Activated CD4-positive, alpha-beta T cell treated with anti-CD3 and anti-CD28 coated beads, Interleukin-2, amount 10 ng/mL, durations not matched to agents 7 days and 5 days (primary cell): ENCODE measurements at regions not wholly inside any gene's neighbourhood (a gene's known extent, or its start where the extent isn't known, plus 50 kb on each side); places are given as distances from the start of the nearest gene placed in this dataset.
"Not testable (repeated sequence)": the region's sequence is repeated elsewhere in the genome, so short reads cannot be mapped to it uniquely, and the experiment has no call there.

Source experiments
- CTCF ChIA-PET: fragments of 350-600 bp; sonication (Branson Sonifier 250); formaldehyde crosslinking; loops from one replicate; lab custom pipeline; 2021; ENCODE audit warnings: antibody characterized with exemption; lab: Charles Lee
- POLR2A ChIA-PET: fragments of 350-600 bp; sonication (Branson Sonifier 250); formaldehyde crosslinking; loops from one replicate; lab custom pipeline; 2021; ENCODE audit warnings: antibody characterized with exemption; lab: Charles Lee
- DNase-seq: peaks from one replicate; pipeline ENCODE4 v3.0.0-alpha.2; 2020
- H3K27ac Mint-ChIP-seq: one replicate; pipeline ENCODE4 v1.8.0; 2021; ENCODE audit warnings: mild to moderate bottlenecking, moderate library complexity, mixed read lengths
- H3K27me3 Mint-ChIP-seq: one replicate; pipeline ENCODE4 v1.8.0; 2021; ENCODE audit warnings: mixed read lengths
- H3K36me3 Mint-ChIP-seq: one replicate; pipeline ENCODE4 v1.8.0; 2021; ENCODE audit warnings: low read depth, mixed read lengths
- H3K4me1 Mint-ChIP-seq: one replicate; pipeline ENCODE4 v1.8.0; 2021; ENCODE audit warnings: mixed read lengths
- H3K4me3 Mint-ChIP-seq: one replicate; pipeline ENCODE4 v1.8.0; 2021; ENCODE audit warnings: mild to moderate bottlenecking, moderate library complexity, mixed read lengths
- H3K9me3 Mint-ChIP-seq: one replicate; pipeline ENCODE4 v1.8.0; 2021; ENCODE audit warnings: mixed read lengths

DNA sequence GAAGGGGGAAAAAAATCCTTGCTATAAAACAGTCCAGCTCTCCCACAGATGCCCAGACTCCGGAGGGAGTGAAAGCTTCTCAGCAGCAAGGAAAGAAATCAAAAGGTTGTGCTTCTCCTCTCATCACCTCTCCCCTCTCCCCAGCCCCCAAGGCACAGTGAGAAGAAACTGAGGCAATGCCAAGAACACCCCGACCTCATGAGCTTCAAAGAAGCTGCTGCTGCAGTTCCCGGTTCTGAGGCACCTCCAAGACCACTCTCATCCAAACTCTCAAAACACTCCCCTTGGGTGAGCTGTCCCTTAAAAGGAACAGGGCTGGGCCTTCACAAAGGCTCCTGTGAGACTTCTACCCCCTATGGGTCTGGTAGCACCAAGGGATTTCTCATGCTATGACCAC lies 62.0 kb upstream of the KLF7 start:
- CTCF ChIA-PET: interaction anchor here (1.2 to 2.9 kb wide), 2 partner anchors 9 to 38 kb away, joined by 3 to 13 read pairs; no protein-coding TSS in a partner anchor
- Mint-ChIP-seq H3K9me3 (peaks cover 2% of the 10 kb centered on the region), H3K27ac (peak overlapping the region; percentile 60), H3K4me1 (peaks cover 47% of the 10 kb centered on the region), H3K4me3 (no peak overlapping the region), H3K27me3 (no peaks in the 10 kb centered on the region), H3K36me3 (no peaks in the 10 kb centered on the region)
- DNase-seq: no peak
- POLR2A ChIA-PET: no interaction called here

DNA sequence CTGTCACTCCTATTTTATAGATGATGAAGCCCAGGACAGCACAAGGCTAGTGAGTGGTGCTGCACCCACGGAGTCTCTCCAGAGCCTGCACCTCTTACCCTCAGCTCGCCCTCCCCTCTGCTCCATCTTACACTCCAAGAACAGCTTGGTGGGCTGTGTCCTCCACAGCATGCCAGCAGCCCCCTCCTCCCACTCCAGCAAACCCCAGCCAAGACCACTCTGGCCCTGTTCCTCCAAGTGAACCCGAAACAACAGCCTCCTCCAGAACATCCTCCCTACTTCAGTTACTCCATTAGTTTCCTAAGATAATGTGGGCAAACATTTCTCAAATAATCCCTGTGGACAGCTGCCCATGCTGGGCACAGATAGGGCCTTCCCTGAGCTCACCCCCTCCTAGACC lies 62.7 kb upstream of the KLF7 start:
- no peaks in the 10 kb centered on the region for H3K36me3 Mint-ChIP-seq
- POLR2A ChIA-PET: no interaction called here
- H3K27ac Mint-ChIP-seq: no peak overlapping the region
- H3K4me1 Mint-ChIP-seq: peaks cover 43% of the 10 kb centered on the region
- no peaks in the 10 kb centered on the region for H3K27me3 Mint-ChIP-seq
- H3K4me3 Mint-ChIP-seq: no peak overlapping the region
- no peak for DNase-seq
- CTCF ChIA-PET: no interaction called here
- peaks cover 2% of the 10 kb centered on the region for H3K9me3 Mint-ChIP-seq

DNA sequence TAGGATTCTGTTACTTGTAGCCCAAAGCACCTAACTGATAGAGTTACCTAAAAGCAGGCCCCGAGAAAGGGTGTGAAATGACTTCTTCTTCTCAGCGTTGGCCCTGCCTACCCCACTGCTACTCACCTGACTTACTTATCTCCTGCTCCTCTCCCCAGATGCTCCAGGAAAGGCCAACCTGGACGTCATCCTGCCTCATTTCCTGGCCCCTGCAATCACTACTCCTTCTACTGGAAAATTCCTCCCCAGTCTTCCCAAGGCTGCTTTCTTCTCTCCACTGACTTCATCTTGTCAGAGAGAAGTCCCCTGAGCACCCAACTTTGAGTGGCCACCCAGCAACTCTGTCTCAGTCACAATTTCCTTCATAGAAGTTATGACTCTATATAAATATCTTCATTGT lies 63.4 kb upstream of the KLF7 start:
- Mint-ChIP-seq H3K27ac (peak overlapping the region; percentile 39), H3K36me3 (no peaks in the 10 kb centered on the region), H3K9me3 (peaks cover 2% of the 10 kb centered on the region), H3K27me3 (no peaks in the 10 kb centered on the region), H3K4me1 (peaks cover 41% of the 10 kb centered on the region), H3K4me3 (no peak overlapping the region)
- CTCF ChIA-PET: no interaction called here
- no peak for DNase-seq
- POLR2A ChIA-PET: no interaction called here

DNA sequence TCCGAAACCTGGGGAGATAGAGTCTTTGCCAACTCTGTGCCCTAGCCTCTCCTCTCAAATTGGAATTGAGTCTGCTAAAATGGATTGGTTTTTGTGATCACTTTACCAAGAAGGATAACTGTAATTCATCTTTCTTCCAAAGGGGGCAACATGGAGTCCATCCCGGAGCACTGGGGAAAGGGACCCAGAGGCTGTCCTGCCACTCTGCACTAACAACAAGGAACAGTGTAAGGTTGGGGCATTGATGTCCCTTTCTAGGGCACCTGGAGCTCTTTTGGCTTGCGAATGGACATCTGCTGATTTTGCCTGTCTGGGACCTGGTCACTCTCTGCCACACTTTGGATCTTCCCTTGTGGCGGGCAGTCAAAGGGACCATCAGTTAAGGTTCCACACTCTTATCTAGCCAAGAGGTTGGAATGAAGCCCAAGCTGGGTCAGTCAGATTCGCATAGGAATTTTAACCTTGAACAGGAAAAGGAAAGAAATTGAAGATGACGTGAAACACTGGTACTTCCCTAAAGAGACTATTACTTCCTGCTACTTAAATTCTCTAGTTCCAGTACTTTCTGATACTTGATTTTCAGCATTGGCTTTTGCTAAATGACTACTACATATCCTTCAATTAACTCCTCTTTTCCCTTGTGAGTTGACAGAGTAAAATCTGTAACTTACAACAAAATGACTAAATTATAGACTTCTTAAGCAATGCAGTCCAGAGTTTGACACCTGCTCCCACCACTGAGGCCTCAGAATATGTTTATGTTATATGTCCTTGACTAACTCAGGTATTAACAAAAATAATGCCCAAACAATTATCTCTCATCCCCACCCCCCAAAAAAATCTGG lies 64.7 kb upstream of the KLF7 start:
- ChIA-PET CTCF (interaction anchor here (0.6 to 1.8 kb wide), 4 partner anchors 9 to 279 kb away, joined by 3 to 6 read pairs (median 3); no protein-coding TSS in a partner anchor), POLR2A (no interaction called here)
- H3K27ac Mint-ChIP-seq: no peak overlapping the region
- H3K9me3 Mint-ChIP-seq: peaks cover 2% of the 10 kb centered on the region
- peaks cover 29% of the 10 kb centered on the region for H3K4me1 Mint-ChIP-seq
- H3K36me3 Mint-ChIP-seq: no peaks in the 10 kb centered on the region
- DNase-seq: no peak
- H3K4me3 Mint-ChIP-seq: no peak overlapping the region
- no peaks in the 10 kb centered on the region for H3K27me3 Mint-ChIP-seq

DNA sequence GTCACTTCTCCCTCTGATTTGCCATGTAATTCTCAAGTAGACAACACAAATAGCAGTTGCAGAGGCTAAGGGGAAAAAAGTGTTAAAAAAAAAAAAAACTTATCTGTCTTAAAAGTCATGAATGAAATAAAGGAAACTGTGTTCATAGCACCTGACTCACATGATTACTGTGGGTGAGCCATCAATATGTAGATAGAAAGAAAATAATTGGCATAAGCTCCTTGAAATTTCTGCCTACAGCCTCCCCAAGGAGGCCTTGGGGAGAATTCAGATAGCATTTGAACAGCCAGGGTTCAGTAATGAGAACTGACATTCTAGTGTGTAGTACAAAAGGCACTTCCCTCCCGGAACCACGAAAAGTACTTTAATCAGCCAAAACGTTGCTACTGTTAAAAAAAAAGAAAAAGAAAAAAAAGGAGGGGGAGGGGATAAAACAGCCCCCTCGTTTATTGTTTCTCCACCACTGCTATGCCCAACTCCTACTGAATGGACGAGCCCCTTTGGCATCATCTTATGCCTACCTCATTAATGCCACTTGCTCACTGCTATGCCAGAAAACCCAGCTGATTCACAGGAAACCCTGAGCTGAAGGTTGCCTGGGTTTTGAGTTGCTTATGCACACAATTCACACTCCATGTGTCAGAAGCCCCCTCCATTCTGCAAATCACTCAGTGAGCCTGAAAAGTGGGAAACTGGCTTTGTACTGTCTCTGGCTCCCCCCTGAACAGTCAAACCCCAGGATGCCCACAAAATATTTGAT lies 65.5 kb upstream of the KLF7 start:
- Mint-ChIP-seq H3K4me1 (peaks cover 22% of the 10 kb centered on the region), H3K27me3 (no peaks in the 10 kb centered on the region), H3K4me3 (no peak overlapping the region), H3K36me3 (peaks cover 2% of the 10 kb centered on the region), H3K9me3 (peaks cover 2% of the 10 kb centered on the region), H3K27ac (no peak overlapping the region)
- ChIA-PET CTCF (interaction anchor here (0.5 to 1.8 kb wide), 9 partner anchors 10 to 280 kb away, joined by 3 to 6 read pairs (median 3); no protein-coding TSS in a partner anchor), POLR2A (no interaction called here)
- no peak for DNase-seq

DNA sequence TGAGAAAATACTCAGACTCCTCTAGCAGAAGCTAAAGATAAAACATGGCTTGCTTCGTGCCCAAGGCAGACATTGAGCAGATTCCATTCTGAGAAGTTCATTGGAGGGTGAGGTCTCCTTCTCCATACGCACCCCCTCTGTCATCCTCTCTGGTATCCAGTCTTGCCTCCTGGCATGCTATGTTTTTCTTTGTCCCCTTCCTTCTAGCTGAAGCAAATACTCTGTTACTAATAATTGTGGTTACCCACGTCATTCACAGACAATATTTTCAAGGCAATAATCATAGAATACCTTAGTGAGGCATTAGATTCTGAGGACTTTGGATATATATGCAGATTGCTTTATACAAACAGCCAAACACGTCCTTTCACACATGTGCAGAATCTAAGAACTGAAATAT lies 66.2 kb upstream of the KLF7 start:
- H3K4me3 Mint-ChIP-seq: no peak overlapping the region
- H3K27me3 Mint-ChIP-seq: no peaks in the 10 kb centered on the region
- CTCF ChIA-PET: interaction anchor here (0.5 to 1.8 kb wide), 5 partner anchors 13 to 73 kb away, joined by 3 to 6 read pairs (median 3); no protein-coding TSS in a partner anchor
- POLR2A ChIA-PET: no interaction called here
- H3K36me3 Mint-ChIP-seq: peaks cover 4% of the 10 kb centered on the region
- peaks cover 5% of the 10 kb centered on the region for H3K9me3 Mint-ChIP-seq
- peaks cover 15% of the 10 kb centered on the region for H3K4me1 Mint-ChIP-seq
- DNase-seq: no peak
- H3K27ac Mint-ChIP-seq: no peak overlapping the region

DNA sequence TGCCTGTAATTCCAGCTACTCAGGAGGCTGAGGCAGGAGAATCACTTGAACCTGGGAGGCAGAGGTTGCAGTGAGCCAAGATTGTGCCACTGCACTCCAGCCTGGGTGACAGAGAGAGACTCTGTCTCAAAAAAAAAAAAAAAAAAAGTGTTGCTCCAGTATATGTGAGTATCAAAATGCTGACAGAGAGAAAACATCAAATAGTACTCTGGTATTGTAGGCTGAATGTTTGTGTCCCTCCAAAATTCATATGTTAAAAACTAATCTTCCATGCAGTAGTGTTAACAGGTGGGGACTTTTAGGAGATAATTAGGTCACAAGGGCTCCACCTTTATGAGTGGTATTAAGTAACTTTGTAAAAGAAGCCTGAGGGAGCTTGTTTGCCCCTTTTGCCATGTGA lies 67.4 kb upstream of the KLF7 start:
- H3K27me3 Mint-ChIP-seq, H3K4me3 Mint-ChIP-seq, POLR2A ChIA-PET, H3K27ac Mint-ChIP-seq, H3K36me3 Mint-ChIP-seq, DNase-seq, H3K9me3 Mint-ChIP-seq: not testable (repeated sequence)
- H3K4me1 Mint-ChIP-seq: peaks cover 15% of the 10 kb centered on the region
- CTCF ChIA-PET: interaction anchor here (1.3 to 1.5 kb wide), 3 partner anchors 10 to 18 kb away, joined by 3 to 4 read pairs (median 3); no protein-coding TSS in a partner anchor

DNA sequence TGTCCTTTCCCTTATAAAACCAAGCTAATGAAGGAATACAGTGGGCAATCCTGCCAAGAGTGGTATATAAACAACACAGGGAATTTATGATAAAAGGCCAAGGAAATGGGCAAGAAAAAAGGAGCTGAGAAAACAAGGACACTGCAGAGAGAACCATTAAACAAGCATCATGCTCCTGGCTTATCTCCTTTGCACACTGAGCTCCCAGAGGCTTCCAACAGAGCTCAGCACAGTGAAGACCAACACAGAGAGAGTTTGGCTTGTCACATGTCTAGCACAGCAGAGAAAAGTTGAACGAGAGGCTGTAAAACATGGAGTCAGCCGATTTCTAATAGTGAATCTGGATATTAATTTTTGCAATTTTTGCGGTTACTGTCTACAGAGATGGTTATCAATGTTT lies 68.0 kb upstream of the KLF7 start:
- peaks cover 15% of the 10 kb centered on the region for H3K4me1 Mint-ChIP-seq
- H3K27ac Mint-ChIP-seq: no peak overlapping the region

DNA sequence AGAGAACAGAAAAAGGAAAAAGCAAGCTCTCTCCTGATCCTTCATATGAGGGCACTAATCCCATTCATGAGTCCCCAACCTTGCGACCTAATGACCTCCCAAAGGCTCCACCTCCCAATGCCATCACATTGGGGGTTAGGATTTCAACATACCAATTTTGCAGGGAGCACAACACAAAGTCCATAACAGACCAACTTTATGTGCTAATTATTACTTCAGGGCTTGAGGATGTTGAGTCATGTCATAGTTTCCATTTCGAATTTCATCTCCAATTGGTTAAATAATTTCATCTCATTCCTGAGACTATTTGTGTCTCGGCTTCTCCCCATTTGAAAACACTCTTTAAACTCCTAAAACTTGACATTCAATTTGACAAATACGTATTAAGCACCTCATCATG lies 69.9 kb upstream of the KLF7 start:
- H3K36me3 Mint-ChIP-seq: peaks cover 5% of the 10 kb centered on the region
- H3K4me3 Mint-ChIP-seq: no peak overlapping the region
- no peak for DNase-seq
- H3K4me1 Mint-ChIP-seq: peaks cover 12% of the 10 kb centered on the region
- H3K27ac Mint-ChIP-seq: no peak overlapping the region
- ChIA-PET CTCF (interaction anchor here (2.5 kb wide), 1 partner anchor 9 kb away, joined by 13 read pairs; no protein-coding TSS in a partner anchor), POLR2A (no interaction called here)
- H3K27me3 Mint-ChIP-seq: no peaks in the 10 kb centered on the region
- H3K9me3 Mint-ChIP-seq: peaks cover 10% of the 10 kb centered on the region

More for the DNA sequence above, 68.0 kb upstream of the KLF7 start:
- Mint-ChIP-seq H3K27me3 (no peaks in the 10 kb centered on the region), H3K4me3 (no peak overlapping the region), H3K9me3 (peaks cover 12% of the 10 kb centered on the region), H3K36me3 (peaks cover 5% of the 10 kb centered on the region)
- ChIA-PET CTCF (interaction anchor here (0.6 to 1.5 kb wide), 6 partner anchors 11 to 114 kb away, joined by 3 to 4 read pairs (median 3); no protein-coding TSS in a partner anchor), POLR2A (no interaction called here)
- no peak for DNase-seq

DNA sequence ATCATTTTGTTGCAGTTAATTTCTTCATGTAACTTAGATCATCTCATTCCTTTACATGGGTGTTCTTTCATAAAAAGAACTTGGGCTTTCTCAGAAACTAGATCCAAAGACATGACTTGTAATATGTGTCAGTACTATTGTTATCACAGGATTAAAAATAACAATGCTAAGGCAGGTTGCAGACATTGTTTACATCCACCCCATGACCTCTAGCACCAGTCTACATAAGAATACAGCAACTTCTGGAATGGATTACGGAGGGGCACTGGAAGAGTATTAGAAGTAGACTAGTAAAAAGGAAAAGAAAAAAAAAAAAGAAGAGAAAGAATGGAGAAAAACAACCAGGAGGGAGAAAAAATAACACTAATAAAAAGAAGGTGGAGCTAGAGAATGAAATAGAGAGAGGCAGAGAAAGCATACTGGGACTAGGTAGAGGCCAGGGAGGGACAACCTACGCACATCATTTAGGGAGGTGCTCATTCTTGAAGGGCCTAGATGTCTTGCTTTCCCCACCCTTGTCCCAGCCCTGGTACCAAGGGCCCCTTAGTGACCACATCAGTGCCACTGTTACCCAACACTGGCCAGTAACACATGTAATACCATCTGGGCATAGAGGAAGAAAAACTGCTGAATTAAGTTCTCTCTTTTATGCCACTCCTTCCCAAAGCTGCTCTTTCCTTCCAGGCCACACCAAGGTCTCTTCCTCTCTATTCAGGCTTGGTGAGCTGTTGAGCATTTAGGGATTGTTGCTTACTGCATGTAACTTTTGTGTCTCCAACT lies 70.6 kb upstream of the KLF7 start:
- CTCF ChIA-PET: interaction anchor here (0.6 to 2.5 kb wide), 3 partner anchors 10 to 247 kb away, joined by 3 to 13 read pairs (median 5); no protein-coding TSS in a partner anchor
- Mint-ChIP-seq H3K9me3 (peaks cover 10% of the 10 kb centered on the region), H3K4me3 (no peak overlapping the region), H3K36me3 (peaks cover 5% of the 10 kb centered on the region), H3K27ac (no peak overlapping the region), H3K27me3 (no peaks in the 10 kb centered on the region), H3K4me1 (peaks cover 5% of the 10 kb centered on the region)
- POLR2A ChIA-PET: no interaction called here
- no peak for DNase-seq

DNA sequence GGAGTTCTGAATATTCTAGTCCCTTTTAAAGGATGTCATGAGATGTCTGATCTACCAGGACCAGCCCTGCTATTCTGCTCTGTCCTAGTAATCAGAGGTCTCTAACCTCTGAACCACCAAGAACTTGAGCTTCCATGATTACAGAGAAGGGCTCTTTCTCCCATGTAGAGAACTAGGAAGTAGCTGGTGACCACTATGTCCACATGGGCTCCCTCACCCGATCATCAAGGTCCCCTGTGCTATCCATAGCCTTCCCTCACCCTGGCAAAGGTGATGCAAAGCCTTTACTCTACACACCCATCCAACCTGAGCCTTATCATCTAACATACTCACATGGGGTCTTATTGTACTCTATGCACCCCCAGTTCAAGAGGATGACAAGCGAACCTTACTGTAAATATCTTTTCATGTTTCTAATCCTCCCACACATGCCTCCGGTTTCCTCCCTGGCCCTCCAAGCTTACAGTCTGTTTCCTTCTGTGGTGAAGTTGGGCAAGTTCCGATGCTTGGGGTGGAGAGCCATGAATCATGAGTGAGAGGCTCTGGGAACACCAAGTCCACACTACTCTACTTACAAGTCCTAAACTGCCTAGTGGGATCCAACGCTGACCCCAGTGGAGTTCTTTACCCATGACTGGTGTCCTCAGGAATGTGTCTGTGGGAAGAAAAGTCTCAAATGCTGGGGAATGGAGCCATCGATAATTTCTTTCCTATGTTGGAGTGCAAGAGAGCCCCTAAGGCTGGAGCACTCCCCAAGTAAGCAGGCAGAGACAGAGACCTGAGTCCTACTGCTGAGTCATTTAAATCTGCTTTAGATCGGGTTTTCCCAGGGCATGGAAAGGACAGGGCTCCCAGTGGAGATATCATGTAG lies 73.3 kb upstream of the KLF7 start:
- Mint-ChIP-seq H3K27ac (peak overlapping the region; percentile 3), H3K36me3 (peaks cover 5% of the 10 kb centered on the region), H3K4me1 (peaks cover 13% of the 10 kb centered on the region), H3K4me3 (no peak overlapping the region), H3K9me3 (peaks cover 10% of the 10 kb centered on the region), H3K27me3 (no peaks in the 10 kb centered on the region)
- DNase-seq: peak; percentile 20
- POLR2A ChIA-PET: no interaction called here
- CTCF ChIA-PET: interaction anchor here (0.6 to 3.6 kb wide), 6 partner anchors 14 to 468 kb away, joined by 3 to 16 read pairs (median 3); no protein-coding TSS in a partner anchor
